SU-DHL-6 (cell line): ENCODE measurements at regions not wholly inside any gene's neighbourhood (a gene's known extent, or its start where the extent isn't known, plus 50 kb on each side); places are given as distances from the start of the nearest gene placed in this dataset.

Source experiments
- EZH2phosphoT487 ChIP-seq: fragments of 200-600 bp; sonication (generic), shearing (Covaris generic); conservative IDR thresholded peaks from 2 replicates; pipeline ENCODE4 v1.6.1; 2018; ENCODE audit warnings: mild to moderate bottlenecking, antibody characterized with exemption, low read length, moderate library complexity, mixed read lengths
- TF ChIP-seq, protein P1 (sequence below): fragments of 200-600 bp; sonication (generic); IDR thresholded peaks from one replicate; pipeline ENCODE4 v1.5.1; 2017; ENCODE audit warnings: antibody characterized with exemption, mild to moderate bottlenecking, low read length, moderate library complexity; ENCODE audit not compliant: insufficient read depth, poor library complexity, severe bottlenecking

- no peak for TF ChIP-seq EZH2phosphoT487
- TF ChIP-seq, protein P1, sequence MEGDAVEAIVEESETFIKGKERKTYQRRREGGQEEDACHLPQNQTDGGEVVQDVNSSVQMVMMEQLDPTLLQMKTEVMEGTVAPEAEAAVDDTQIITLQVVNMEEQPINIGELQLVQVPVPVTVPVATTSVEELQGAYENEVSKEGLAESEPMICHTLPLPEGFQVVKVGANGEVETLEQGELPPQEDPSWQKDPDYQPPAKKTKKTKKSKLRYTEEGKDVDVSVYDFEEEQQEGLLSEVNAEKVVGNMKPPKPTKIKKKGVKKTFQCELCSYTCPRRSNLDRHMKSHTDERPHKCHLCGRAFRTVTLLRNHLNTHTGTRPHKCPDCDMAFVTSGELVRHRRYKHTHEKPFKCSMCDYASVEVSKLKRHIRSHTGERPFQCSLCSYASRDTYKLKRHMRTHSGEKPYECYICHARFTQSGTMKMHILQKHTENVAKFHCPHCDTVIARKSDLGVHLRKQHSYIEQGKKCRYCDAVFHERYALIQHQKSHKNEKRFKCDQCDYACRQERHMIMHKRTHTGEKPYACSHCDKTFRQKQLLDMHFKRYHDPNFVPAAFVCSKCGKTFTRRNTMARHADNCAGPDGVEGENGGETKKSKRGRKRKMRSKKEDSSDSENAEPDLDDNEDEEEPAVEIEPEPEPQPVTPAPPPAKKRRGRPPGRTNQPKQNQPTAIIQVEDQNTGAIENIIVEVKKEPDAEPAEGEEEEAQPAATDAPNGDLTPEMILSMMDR, result no peak
These were observed 53.2 kb upstream of the PKDCC start for GRCh38 chr2:41994661-41995060.
